Endothelial cell of umbilical vein (primary cell): ENCODE measurements at regions not wholly inside any gene's neighbourhood (a gene's known extent, or its start where the extent isn't known, plus 50 kb on each side); places are given as distances from the start of the nearest gene placed in this dataset.

Experiments
- BruUV-seq: library from RNA; stranded (reverse); fragments of 400-500 nt; replicated peaks from 2 replicates; lab custom pipeline; 2021; lab: Mats Ljungman, UMichigan
- CTCF ChIA-PET: fragments of 300-600, 350-600 bp; sonication (Branson Sonifier 250); formaldehyde crosslinking; loops from one replicate; lab custom pipeline; 2021; ENCODE audit warnings: antibody characterized with exemption, inconsistent platforms; lab: Charles Lee
- POLR2A ChIA-PET: fragments of 300-600, 350-600 bp; sonication (Branson Sonifier 250); formaldehyde crosslinking; loops from one replicate; lab custom pipeline; 2021; ENCODE audit warnings: antibody characterized with exemption, inconsistent platforms; lab: Charles Lee
- DNase-seq: peaks from one replicate; pipeline ENCODE4 v3.0.0-alpha.2; 2011; ENCODE audit warnings: low read depth, low spot score
- FAIRE-seq: peaks from 2 replicates; lab custom pipeline; 2011; peaks lifted over from hg19 to GRCh38; lab: Jason Lieb, UNC
- H2AFZ ChIP-seq: 2 replicates; pipeline ENCODE4 v1.6.0; 2012; ENCODE audit warnings: low read depth, low read length, control low read depth, inconsistent platforms
- H3K27ac ChIP-seq: 2 replicates; pipeline ENCODE4 v1.5.1; 2011; ENCODE audit warnings: low read depth, mild to moderate bottlenecking, control low read depth, low read length, moderate library complexity; ENCODE audit not compliant: insufficient read depth
- H3K27me3 ChIP-seq, 2 experiments: 2 replicates each; pipeline versions ENCODE4 v1.6.0 to v1.6.1; 2011; ENCODE audit warnings: low read length in 2 of 2, mixed read lengths in 1 of 2; ENCODE audit not compliant: control insufficient read depth in 2 of 2, insufficient read depth in 2 of 2
- H3K36me3 ChIP-seq, 2 experiments: 2 replicates in 1 of 2; 3 replicates in 1 of 2; pipeline ENCODE4 v1.5.1; 2011; ENCODE audit warnings: low read length in 2 of 2, mild to moderate bottlenecking in 1 of 2, moderate library complexity in 1 of 2; ENCODE audit not compliant: control insufficient read depth in 2 of 2, insufficient read depth in 2 of 2; ENCODE audit errors: extremely low read depth in 1 of 2
- H3K4me1 ChIP-seq: 3 replicates; pipeline ENCODE4 v1.5.1; 2011; ENCODE audit warnings: mild to moderate bottlenecking, low read length; ENCODE audit not compliant: control insufficient read depth, insufficient read depth; ENCODE audit errors: extremely low read depth
- H3K4me2 ChIP-seq: 2 replicates; pipeline ENCODE4 v1.6.1; 2011; ENCODE audit warnings: low read length, control low read depth, mixed read lengths; ENCODE audit not compliant: insufficient read depth
- H3K4me3 ChIP-seq, 3 experiments: fragments of 200-600 bp in 1 of 3; sonication (generic), shearing (Covaris generic) in 1 of 3; replicated peaks in 1 of 3; 2 replicates each; pipeline ENCODE4 v1.5.1; 2011 to 2016; ENCODE audit warnings: control low read depth in 3 of 3, low read length in 3 of 3, mild to moderate bottlenecking in 2 of 3, inconsistent platforms in 1 of 3, low read depth in 1 of 3, moderate library complexity in 1 of 3; ENCODE audit not compliant: insufficient read depth in 1 of 3
- H3K79me2 ChIP-seq: 2 replicates; pipeline ENCODE4 v1.6.0; 2012; ENCODE audit warnings: low read length, inconsistent platforms; ENCODE audit not compliant: control insufficient read depth, insufficient read depth
- H3K9ac ChIP-seq: replicated peaks from 2 replicates; pipeline ENCODE3; 2011; ENCODE audit warnings: low read length, control low read depth; ENCODE audit not compliant: insufficient read depth; ENCODE audit errors: extremely low read depth
- H3K9me1 ChIP-seq: replicated peaks from 3 replicates; pipeline ENCODE4 v1.6.0; 2011; ENCODE audit warnings: mild to moderate bottlenecking, low read length; ENCODE audit not compliant: control insufficient read depth, insufficient read depth; ENCODE audit errors: extremely low read depth
- H3K9me3 ChIP-seq: replicated peaks from 2 replicates; pipeline ENCODE4 v1.5.1; 2012; ENCODE audit warnings: low read length, inconsistent platforms; ENCODE audit not compliant: control insufficient read depth, insufficient read depth
- H4K20me1 ChIP-seq: replicated peaks from 2 replicates; pipeline ENCODE3; 2011; ENCODE audit warnings: mild to moderate bottlenecking, low read length; ENCODE audit not compliant: control insufficient read depth, insufficient read depth; ENCODE audit errors: extremely low read depth
- CTCF ChIP-seq, 2 donors: IDR thresholded peaks; 1 replicate in 1 of 2; 2 replicates in 1 of 2; pipeline ENCODE4 v1.5.1; 2011; ENCODE audit warnings: low read length in 2 of 2, mild to moderate bottlenecking in 2 of 2, moderate library complexity in 2 of 2, control low read depth in 1 of 2, inconsistent platforms in 1 of 2, low read depth in 1 of 2; ENCODE audit not compliant: insufficient read depth in 1 of 2; ENCODE audit errors: extremely low read depth in 1 of 2
- EZH2 ChIP-seq: IDR thresholded peaks from 2 replicates; pipeline ENCODE4 v1.6.1; 2012; ENCODE audit warnings: borderline replicate concordance, low read depth, mild to moderate bottlenecking, moderate library complexity, low read length, inconsistent platforms; ENCODE audit not compliant: severe bottlenecking
- FOS ChIP-seq: IDR thresholded peaks from 2 replicates; pipeline ENCODE4 v1.6.1; 2011; ENCODE audit warnings: mild to moderate bottlenecking, low read length, moderate library complexity, borderline replicate concordance; ENCODE audit not compliant: insufficient read depth
- GATA2 ChIP-seq: IDR thresholded peaks from 2 replicates; pipeline ENCODE4 v1.7.0; 2011; ENCODE audit warnings: low read depth, mild to moderate bottlenecking, moderate library complexity, mixed read lengths, low read length; ENCODE audit not compliant: insufficient read length, insufficient read depth
- JUN ChIP-seq: IDR thresholded peaks from 2 replicates; pipeline ENCODE4 v1.6.1; 2011; ENCODE audit warnings: borderline replicate concordance, low read depth; ENCODE audit not compliant: insufficient read length, insufficient read depth
- MAX ChIP-seq: IDR thresholded peaks from 2 replicates; pipeline ENCODE4 v1.6.1; 2011; ENCODE audit not compliant: insufficient read depth, insufficient read length
- MYC ChIP-seq: IDR thresholded peaks from one replicate; pipeline ENCODE4 v1.6.1; 2011; ENCODE audit warnings: mild to moderate bottlenecking, low read depth, low read length
- POLR2A ChIP-seq: IDR thresholded peaks from 2 replicates; pipeline ENCODE4 v1.6.1; 2012; ENCODE audit warnings: low read depth, mild to moderate bottlenecking, control low read depth, low read length
- POLR2AphosphoS5 ChIP-seq: IDR thresholded peaks from 2 replicates; pipeline ENCODE4 v1.6.1; 2012; ENCODE audit warnings: low read depth, mild to moderate bottlenecking, control low read depth, low read length, moderate library complexity; ENCODE audit not compliant: insufficient read depth
- dilution Hi-C: fragments of 300-500 bp; cut with MboI; formaldehyde crosslinking; loops from one replicate; pipeline ENCODE4 v1.15.0; 2019; ENCODE audit warnings: low sequenced_read_pairs; ENCODE audit not compliant: extremely low pct_ligation_motif_present
- intact Hi-C: fragments of 100-400 bp; cut with micrococcal nuclease; formaldehyde crosslinking; loops from one replicate; pipeline ENCODE4 v1.10.0; 2022

GRCh38 chr1:228957535-228957934 is 222.3 kb downstream of the RHOU start:
- dilution Hi-C loops (no loop called here), intact Hi-C loops (no loop called here)
- Histone ChIP-seq H3K4me1 (no peaks in the 10 kb centered on the region), H3K9me3 (no peaks in the 10 kb centered on the region), H3K9me1 (no peaks in the 10 kb centered on the region), H3K79me2 (no peaks in the 10 kb centered on the region), H3K27me3 (no peaks in the 10 kb centered on the region), H3K4me2 (no peak overlapping the region), H2AFZ (no peak overlapping the region), H3K36me3 (no peaks in the 10 kb centered on the region), H3K4me3 (no peak overlapping the region), H4K20me1 (no peaks in the 10 kb centered on the region), H3K27ac (no peak overlapping the region), H3K9ac (no peak overlapping the region)
- no peak for FAIRE-seq
- BruUV-seq, result no TSS peak
- ChIA-PET POLR2A (no interaction called here), CTCF (no interaction called here)
- TF ChIP-seq POLR2A (no peak), MYC (no peak), FOS (no peak), POLR2AphosphoS5 (no peak), MAX (no peak), GATA2 (no peak), CTCF (IDR thresholded peaks at IDR 0.05; ENCODE audit: extremely low read depth in 1 of 2, insufficient read depth in 1 of 2, low read depth in 1 of 2, low read length in 2 of 2) (no peak), EZH2 (no peak), JUN (no peak)
- DNase-seq, result no peak
